GM18519 (cell line): ENCODE measurements at regions not wholly inside any gene's neighbourhood (a gene's known extent, or its start where the extent isn't known, plus 50 kb on each side); places are given as distances from the start of the nearest gene placed in this dataset.

Experiments
- ATAC-seq: cut with Tn5 transposase; IDR thresholded peaks from one replicate; pipeline ENCODE4 v1.9.1; 2021; ENCODE audit warnings: mild to moderate bottlenecking, moderate library complexity; ENCODE audit not compliant: unreplicated experiment, low FRiP score

DNA sequence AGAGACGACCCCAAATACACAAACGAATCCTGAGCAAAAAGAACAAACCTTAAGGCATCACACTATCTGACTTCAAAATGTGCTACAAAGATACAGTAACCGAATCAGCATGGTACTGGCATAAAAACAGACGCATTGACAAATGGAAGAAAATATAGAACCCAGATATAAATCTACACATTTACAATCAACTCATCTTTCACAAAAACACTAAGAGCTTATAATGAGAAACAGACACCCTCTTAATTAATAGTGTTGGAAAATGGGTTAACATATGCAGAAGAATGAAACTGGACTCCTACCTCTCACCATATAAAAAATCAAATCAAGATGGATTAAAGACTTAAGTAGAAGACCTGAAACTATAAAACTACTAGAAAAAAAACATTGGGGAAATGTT is 130.3 kb upstream of the DCBLD2 start:
- ATAC-seq = no peak

DNA sequence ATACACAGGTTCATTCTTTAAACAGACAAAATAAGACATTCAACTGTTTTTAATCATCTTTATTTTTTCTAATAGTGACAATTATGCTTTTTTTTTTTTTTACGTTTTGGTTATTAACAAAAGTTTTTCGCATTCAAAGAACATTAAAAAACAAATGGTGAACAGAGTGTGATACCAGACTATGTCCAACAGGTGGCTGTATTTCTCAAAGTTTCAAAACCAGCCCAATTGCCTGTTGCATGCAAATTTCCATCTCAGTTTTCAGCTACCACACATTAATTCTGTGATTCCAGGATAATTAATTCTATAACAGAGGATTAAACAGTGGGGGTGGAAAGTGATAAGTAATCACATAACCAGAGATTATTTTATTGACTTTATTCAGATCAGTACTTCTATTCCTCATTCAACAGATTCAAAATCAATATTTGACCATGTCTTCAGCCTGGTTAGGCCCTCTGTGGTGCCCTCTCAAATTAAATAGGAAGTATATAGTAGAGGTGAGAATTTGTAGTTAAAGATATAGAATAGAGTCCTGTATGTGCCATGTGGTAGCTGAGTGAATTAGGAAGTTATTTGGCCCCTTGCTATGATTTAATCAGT is 122.2 kb upstream of the DCBLD2 start:
- ATAC-seq = peak; percentile 84

DNA sequence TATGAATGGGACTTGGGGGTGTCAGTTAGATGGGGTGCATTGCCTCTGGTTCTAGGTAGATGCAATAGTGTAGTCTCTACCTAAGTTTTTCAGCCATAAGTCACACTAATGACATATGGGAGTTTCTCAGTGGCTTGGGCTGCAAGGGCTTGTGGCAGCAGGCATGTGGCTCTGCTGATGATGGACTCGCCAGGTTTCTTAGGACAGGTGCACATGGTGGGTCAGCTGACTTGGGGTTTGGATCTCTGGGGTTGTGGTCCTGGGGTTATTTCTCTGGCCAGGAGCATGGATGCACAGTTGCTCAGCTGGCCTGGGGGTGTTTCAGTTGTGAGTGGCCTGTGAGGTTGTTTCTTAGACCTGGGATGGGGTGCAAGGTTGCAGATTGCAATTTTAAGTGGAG is 120.0 kb upstream of the DCBLD2 start:
- no peak for ATAC-seq

DNA sequence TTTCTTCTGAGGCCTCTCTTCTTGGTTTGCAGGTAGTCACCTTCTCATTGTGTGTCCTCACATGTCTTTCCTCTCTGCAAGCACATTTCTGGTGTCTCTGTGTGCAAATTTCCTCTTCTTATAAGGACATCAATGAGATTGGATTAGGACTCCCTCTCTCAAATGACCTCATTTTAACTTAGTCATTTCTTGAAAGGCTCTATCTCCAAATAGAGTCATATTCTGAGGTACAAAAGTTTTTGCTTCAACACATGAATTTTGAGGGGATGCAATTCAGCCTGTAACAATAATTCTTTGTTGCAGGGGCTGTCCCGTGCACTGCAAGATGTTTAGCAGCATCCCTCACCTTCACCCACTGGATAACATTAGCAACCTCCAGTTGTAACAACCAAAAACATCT is 115.0 kb upstream of the DCBLD2 start:
- ATAC-seq = no peak

DNA sequence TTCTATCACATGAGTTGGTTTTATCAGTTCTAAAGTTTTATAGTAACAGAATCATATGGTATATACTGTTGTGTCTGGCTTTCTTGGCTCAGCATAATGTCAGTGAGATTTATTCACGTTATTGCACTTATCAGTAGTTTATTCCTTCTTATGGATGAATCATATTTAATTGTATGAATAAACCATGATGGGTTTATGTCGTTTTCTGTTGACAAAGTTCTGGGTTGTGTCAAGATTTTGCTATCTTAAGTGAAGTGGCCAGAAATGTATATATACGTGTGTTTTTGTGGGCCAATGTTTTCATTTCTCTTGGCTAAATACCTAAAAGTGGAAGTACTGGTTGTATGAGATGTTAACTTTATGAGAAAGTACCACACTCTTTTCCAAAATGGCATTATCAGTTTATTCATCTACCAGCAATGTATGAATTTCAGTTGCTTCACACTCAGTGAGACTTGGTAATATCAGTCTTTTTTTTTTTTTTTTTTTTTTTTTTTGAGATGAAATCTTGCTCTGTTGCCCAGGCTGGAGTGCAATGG is 112.4 kb upstream of the DCBLD2 start:
- ATAC-seq = no peak

DNA sequence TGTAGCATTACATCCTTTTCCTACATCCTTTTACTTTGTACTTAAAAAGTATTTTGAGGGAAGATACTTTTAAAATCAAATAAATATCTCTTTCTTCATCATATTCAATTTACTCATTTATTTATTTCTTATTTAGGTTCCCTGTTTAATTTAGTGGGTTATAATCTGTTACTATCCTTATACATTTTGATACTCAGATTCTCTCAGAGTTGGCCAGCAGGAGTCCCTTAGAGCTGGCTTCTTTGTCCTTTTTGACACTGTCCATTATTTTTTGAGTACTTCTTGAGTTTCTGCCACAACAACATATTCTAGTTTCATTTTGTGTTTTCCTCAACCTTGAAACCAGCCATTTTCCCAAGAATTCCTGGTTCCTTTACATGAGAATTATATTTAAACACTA is 111.6 kb upstream of the DCBLD2 start:
- ATAC-seq = no peak

DNA sequence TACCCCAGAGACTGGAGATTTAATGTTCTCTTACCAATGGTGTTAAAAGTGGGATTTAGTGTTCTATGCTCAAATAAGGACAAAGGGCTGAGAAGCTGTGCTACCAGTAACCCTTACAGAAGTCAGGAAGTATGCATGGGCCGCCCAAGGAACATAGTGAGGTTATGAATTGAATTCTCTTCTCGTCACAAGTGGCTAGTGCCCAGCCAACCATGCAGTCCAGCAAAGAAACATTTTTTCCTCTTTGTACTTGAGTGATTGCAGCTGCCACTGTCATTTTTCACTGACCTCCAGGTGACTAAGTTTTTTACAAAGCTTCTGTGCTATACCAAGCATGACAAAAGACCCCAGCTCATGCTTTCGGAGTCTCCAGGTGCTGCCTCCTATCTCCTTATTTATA is 110.6 kb upstream of the DCBLD2 start:
- peak; percentile 86 for ATAC-seq

DNA sequence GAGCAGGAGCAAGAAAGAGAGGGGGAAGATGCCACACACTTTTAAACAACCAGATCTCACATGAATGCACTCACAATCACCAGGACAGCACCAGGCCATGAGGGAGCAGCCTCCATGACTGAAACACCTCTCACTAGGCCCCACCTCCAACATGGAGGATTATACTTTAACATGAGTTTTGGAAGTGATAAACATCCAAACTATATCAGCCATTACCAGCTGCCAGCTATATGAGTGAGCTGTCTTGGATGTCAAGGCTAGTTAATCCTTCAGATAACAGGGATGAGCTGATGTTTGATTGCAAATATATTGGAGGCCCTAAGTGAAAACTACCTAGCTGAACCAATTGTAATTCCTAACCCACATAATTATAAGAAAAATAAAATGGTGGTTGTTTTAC is 108.4 kb upstream of the DCBLD2 start:
- ATAC-seq = no peak

DNA sequence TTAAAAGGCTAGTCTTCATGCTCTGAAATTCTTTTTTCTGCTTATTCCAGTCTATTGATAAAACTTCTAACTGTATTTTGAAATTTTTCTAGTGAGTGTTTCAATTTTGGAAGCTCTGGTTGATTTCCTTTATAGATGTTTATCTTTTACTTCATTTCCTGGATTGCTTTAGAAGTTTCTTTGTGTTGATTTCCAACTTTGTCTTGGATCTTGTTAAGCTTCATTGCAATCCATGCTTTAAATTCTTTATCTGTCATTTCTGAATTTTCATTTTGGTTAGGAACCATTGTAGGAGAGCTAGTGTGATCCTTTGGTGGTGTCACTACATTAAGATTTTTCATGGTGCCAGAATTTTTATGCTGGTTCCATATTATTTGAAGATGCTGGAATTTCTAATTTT is 105.2 kb upstream of the DCBLD2 start:
- ATAC-seq = no peak

DNA sequence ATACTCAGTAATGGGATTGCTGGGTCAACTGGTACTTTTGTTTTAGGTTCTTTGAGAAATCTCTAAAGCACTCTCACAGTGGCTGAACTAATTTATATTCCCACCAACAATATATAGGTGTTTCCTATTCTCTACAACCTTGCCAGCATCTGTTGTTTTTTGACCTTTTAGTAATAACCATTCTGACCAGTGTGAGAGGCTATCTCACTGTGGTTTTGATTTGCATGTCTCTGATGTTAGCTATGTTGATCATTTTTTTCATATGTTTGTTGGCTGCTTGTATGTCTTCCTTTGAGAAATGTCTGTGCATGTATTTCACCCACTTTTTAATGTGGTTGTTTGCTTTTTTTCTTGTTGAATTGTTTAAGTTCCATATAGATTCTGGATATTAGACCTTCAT is 98.2 kb upstream of the DCBLD2 start:
- no peak for ATAC-seq

DNA sequence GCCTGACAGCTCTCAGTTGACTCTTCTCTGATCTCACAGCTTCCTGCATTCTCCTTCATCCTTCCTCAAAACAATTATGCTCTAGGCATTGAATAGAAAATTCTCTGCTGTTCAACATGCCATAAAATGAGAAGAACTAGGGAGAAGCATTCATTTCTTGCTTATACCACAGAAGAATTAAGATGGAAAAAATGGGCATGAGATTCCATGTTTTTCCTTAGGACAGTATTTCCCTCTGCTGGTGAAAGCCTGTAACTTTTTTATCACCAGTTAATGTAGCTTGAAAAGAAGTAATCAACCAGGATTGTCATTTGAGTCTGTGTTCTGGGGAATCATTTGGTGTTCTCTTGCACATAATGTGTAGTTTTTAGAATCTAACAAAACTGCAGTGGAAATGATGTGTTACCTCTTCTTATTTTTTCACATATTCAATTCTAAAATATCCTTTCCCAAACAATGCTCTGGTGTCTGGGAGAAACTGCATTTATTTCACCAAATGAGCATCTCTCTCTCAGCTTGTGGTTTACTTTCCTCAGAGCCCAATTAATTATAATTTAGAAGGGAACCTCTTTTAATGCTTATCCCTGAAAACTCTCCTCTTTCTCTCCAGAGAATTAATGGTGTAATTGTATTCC is 92.8 kb upstream of the DCBLD2 start:
- no peak for ATAC-seq

DNA sequence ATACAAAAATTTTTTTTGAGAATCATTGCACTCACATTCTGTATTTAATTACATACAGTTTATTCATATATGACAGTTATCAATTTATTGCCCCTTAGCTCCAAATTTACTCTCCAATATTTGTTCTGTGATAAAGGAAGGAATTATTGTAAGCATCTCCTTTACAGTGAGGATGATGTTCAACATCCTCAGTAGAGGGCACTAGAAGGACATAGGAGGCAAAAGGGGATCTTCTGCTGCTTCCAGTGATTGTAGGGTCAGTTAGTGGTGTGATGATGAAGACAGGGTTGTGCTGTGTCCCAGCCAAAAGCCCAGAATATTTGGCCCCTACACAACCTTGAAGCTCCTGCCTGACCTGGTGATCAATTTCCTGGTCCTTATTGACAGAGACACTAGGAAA is 89.9 kb upstream of the DCBLD2 start:
- ATAC-seq = no peak

DNA sequence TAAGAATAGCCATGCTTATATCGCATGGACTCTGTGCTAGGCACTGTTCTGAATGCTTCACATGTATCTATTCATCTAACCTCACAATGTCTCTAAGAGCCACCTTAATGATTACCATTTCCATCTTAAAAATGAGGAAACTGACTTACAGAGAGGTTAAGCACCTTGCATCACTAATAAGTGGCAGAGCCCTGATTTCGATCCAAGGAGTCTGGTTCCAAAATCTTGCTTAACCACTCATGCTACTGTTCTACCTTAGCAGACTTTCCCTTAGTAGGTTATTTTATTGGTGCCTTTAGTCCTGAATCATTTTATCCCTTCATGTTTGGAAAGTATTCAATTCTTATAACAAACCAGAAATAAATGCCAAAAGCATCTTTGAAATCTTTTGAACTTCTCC is 89.2 kb upstream of the DCBLD2 start:
- ATAC-seq = no peak

DNA sequence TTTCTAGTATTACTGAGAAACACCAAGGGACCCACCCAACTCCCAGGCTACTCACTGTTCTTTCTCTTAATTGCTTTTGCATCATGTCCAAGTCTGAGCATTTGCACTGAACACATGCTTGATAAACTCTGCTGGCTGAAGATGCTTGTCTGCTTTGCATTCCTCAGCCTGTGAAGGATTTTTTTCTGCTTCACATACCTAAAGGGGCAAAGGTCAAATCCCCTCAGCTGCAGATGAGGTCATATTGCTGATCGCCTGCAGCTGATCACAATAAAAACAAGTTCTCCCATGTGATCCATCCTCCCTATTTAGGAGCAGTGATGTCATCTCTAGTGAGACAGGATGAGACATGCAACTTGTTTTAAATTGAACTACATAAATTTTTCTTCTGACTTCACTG is 84.6 kb upstream of the DCBLD2 start:
- ATAC-seq = no peak

DNA sequence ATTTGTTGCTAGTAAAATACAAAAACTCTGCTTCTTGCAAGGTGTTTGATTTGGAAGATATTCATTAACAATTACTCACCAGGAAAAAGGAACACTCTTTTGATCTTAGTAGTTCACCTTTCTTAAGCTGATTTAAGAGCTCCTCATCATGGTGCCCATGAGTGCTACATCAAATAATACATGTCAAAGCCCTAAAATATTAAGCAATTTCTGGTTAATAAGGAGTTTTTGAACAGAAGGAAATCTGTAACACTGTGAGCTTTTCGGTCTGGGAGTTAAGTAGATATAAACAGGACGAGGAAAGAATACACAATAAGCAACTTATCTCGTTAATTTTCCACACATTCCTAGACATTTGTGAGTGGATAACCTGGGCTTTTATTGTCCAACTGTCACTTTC is 83.9 kb upstream of the DCBLD2 start:
- ATAC-seq = no peak

DNA sequence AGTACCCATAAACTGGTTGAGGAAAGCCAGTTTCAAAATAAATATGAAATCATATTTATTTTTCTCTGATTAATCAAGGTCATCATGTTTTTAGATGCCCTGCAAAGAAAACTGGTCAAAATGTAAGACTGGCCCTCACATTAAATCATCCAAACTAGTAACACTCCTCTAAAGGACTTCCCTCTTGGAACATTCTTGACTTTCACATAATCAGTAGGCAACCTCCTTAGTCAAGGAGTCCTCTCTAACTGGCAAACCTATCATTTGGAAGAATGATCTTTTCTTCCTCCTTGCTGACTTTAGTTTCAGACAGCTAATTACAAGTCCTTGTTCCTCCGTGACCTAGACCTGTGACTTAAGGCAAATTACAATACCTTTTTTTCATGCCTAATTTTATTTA is 82.5 kb upstream of the DCBLD2 start:
- ATAC-seq = no peak

DNA sequence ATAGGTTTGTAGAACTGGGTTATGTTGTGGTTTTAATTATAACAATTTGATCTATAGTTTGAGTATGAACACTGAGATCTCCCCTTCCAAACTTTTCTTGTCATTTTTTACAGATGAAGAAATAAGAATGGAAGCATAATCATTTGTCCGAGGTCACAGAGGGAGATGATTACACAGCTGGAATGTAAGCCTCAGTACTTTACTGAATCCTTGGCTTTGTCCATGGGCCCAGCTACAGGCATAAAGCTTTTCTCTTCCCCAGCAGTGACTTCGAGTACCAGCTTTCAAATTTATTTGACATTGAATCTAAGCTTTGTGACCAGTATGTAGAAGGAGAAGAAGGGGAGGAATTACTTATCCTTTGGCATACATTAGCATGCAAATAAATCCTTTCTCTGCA is 80.9 kb upstream of the DCBLD2 start:
- ATAC-seq = no peak

DNA sequence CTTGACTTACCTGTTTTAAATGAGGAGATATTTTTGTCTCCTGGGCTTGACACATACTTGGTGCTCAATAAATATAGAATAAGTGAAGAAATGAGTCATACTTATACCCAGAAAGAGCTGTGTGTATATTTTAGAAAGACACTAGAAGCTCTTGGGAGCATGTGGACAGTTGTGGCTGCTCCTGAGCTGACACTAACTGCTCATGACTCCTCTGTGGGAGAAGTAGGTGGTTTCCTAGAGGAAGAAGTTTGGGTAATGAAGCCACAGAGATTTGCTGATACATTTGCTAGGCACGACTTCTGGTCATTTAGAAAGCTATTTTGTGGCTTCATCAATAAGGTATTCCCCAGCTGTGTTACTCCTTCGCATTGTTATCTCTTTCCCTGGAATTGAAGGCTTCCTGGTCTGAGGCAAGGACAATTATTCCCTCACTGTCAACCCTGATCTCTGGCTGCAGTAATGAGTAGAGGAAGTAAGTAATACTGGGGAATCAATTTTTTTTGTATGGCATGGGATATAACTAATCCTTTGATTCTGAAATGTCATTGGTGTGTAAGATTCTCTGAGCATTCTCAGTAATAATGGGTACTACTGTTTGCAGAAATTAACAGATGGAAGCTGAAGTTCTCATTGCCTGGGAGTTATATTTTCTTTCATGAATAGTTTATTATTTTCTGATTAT is 79.6 kb upstream of the DCBLD2 start:
- ATAC-seq = peak; percentile 92

DNA sequence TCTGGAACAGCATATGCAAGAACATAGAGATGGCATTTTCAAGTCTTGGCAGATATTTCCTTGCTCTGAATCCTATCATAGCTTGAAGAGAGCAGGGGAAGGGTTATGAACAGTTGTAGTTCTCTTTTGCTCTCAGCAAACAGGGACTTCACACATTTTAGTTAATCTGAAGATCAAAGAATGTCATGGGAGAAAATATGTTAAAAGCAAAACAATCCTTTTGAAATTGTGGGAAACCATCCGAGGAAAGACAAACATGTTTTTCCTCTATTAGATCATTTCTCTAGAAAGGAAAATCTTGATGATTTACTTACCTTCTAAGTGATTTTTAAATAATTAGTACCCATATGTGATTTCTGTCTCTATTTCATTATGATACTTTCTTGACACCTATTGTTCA is 77.8 kb upstream of the DCBLD2 start:
- no peak for ATAC-seq

DNA sequence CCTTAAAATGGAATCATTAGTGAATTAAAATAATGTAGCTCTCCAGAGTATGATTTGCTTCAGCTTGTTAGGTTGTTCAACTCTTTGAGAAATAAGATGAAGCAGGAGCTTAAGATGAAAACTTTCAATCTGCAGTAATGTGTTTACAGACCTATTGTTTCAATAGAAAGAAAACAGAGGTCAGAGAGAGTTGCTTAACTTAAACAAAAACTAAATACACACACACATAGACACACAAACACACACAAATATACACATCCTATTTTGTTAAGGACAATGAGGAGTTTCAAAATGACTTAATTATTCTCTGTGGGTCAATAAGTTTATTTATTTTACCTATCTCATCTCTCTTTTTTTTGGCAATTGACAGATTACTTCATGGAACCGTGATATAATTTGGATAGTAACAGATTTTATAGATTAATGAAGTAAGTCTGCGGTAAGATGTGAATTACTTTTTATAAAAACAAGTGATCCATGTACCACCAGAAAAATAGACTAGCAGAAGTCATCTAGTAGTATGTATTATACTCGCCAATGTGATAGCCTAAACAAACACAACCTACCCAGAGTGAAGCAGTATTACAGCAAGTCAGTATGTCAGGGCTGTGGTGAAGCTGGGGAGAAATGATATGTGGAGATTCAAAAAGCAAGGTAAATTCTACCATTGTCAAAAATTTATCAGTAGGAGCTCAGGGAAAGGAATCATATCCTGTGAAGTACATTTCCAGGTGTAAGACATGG is 76.7 kb upstream of the DCBLD2 start:
- no peak for ATAC-seq

DNA sequence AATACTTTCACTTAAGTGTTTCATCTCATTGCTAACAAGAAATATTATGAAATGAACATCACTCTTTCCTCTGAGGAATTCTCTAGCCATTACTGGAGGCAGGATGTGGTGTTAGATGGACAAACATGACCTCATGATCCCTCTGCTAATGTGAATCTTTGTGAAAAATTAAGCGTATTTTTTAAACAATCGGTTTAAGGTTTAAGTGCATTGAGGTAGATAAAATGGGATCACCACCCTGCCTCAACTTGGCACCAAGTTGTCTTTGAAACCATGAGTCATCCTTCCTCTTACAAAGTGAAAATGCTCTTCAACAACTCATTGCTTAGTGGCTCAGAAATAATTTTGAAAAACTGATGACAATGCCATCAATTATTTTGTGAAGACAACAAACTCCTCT is 76.0 kb upstream of the DCBLD2 start:
- no peak for ATAC-seq
